ENCODE measurements at regions not wholly inside any gene's neighbourhood (a gene's known extent, or its start where the extent isn't known, plus 50 kb on each side); places are given as distances from the start of the nearest gene placed in this dataset.

DNA sequence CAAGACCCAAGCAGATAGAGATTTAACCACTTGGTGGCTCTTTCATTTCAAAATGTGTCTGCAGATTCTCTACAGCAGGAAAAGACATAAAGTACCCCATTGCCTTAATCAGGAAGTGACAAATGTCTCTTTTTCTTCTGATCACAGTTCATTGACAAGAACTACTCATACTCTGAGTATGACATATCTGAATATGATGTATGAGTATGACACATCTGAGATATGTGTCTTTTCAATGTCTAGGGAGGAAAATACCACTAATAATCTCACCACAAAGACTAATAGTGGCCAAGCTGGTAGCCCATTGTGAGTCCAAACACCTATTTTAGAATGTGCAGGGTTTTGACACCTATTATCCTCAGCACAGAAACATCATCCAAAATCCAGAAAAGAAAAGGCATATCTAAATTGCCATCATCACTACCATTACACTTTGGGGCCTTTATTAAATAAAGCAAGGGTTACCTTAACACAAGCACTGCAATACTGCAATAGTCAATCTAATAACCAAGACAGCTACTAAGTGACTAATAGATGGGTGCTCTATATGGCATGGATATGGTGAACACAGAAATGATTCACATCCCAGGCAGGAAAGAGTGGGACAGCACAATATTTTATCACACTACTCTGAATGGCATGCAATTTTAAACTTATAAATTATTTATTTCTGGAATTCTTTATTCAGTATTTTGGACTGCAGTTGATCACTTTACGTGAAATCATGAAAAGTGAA, 243.7 kb upstream of the FAR2 start:
- no peak overlapping the region for H3K27ac ChIP-seq (ENCODE audit: low read depth in 1 of 2, low read length in 1 of 2)
- H3K27me3 ChIP-seq (ENCODE audit: control insufficient read depth in 2 of 2, insufficient read depth in 1 of 2, low read length in 1 of 2), result no peaks in the 10 kb centered on the region
- no peaks in the 10 kb centered on the region for H3K4me1 ChIP-seq (ENCODE audit: control insufficient read depth in 2 of 2, insufficient read depth in 2 of 2, low read length in 2 of 2)
- peaks cover 0 to 7% of the 10 kb centered on the region in 2 donors for H3K9me3 ChIP-seq (ENCODE audit: control insufficient read depth in 2 of 2, insufficient read depth in 1 of 2, low read length in 1 of 2)
- WGBS, result 90% methylated on average over 1 of the region's 1 CpG
- H3K4me3 ChIP-seq (ENCODE audit: low read length in 2 of 2), result no peak overlapping the region
- DNase-seq (ENCODE audit: low read depth in 6 of 9, low spot score in 9 of 9), result no peak
- H3K36me3 ChIP-seq (ENCODE audit: control insufficient read depth in 2 of 2, insufficient read depth in 2 of 2, low read length in 1 of 2), result no peaks in the 10 kb centered on the region

DNA sequence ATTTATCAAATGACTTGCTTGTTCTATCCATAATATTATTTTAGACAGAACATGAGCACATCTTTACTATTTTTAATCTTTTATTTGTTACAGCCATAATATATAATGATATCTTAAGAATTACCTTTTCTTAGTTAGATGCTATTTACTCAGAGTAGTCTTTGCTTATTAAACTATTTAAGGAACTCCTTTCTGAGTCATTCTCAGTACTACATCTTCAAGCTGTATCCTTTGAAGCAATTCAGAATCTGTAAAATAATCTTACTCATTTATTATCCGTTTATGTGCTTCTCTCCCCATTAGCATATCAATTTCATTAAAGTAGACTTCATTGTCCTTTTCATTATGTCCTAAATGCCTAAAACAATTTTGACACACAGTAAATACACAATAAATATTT, 240.4 kb upstream of the FAR2 start:
- peaks cover 2 to 4% of the 10 kb centered on the region in 2 donors for H3K9me3 ChIP-seq (ENCODE audit: control insufficient read depth in 2 of 2, insufficient read depth in 1 of 2, low read length in 1 of 2)
- WGBS, result 89% methylated on average over 1 of the region's 1 CpG
- no peaks in the 10 kb centered on the region for H3K36me3 ChIP-seq (ENCODE audit: control insufficient read depth in 2 of 2, insufficient read depth in 2 of 2, low read length in 1 of 2)
- DNase-seq (ENCODE audit: low read depth in 6 of 9, low spot score in 9 of 9), result no peak
- H3K27ac ChIP-seq (ENCODE audit: low read depth in 1 of 2, low read length in 1 of 2), result no peak overlapping the region
- no peaks in the 10 kb centered on the region for H3K4me1 ChIP-seq (ENCODE audit: control insufficient read depth in 2 of 2, insufficient read depth in 2 of 2, low read length in 2 of 2)
- H3K4me3 ChIP-seq (ENCODE audit: low read length in 2 of 2), result no peak overlapping the region
- H3K27me3 ChIP-seq (ENCODE audit: control insufficient read depth in 2 of 2, insufficient read depth in 1 of 2, low read length in 1 of 2), result no peaks in the 10 kb centered on the region

GRCh38 chr12:28909291-28909690, 239.8 kb upstream of the FAR2 start:
- no peaks in the 10 kb centered on the region for H3K4me1 ChIP-seq (ENCODE audit: control insufficient read depth in 2 of 2, insufficient read depth in 2 of 2, low read length in 2 of 2)
- H3K27me3 ChIP-seq (ENCODE audit: control insufficient read depth in 2 of 2, insufficient read depth in 1 of 2, low read length in 1 of 2), result no peaks in the 10 kb centered on the region
- no peak overlapping the region for H3K4me3 ChIP-seq (ENCODE audit: low read length in 2 of 2)
- H3K36me3 ChIP-seq (ENCODE audit: control insufficient read depth in 2 of 2, insufficient read depth in 2 of 2, low read length in 1 of 2), result no peaks in the 10 kb centered on the region
- 58% methylated on average over 1 of the region's 1 CpG for WGBS
- no peak overlapping the region for H3K27ac ChIP-seq (ENCODE audit: low read depth in 1 of 2, low read length in 1 of 2)
- no peak for DNase-seq (ENCODE audit: low read depth in 6 of 9, low spot score in 9 of 9)
- peaks cover 2 to 6% of the 10 kb centered on the region in 2 donors for H3K9me3 ChIP-seq (ENCODE audit: control insufficient read depth in 2 of 2, insufficient read depth in 1 of 2, low read length in 1 of 2)

GRCh38 chr12:28925719-28926376, 223.2 kb upstream of the FAR2 start:
- Histone ChIP-seq H3K27me3 (ENCODE audit: control insufficient read depth in 2 of 2, insufficient read depth in 1 of 2, low read length in 1 of 2) (no peaks in the 10 kb centered on the region), H3K4me3 (ENCODE audit: low read length in 2 of 2) (no peak overlapping the region), H3K36me3 (ENCODE audit: control insufficient read depth in 2 of 2, insufficient read depth in 2 of 2, low read length in 1 of 2) (no peaks in the 10 kb centered on the region), H3K27ac (ENCODE audit: low read depth in 1 of 2, low read length in 1 of 2) (no peak overlapping the region), H3K9me3 (ENCODE audit: control insufficient read depth in 2 of 2, insufficient read depth in 1 of 2, low read length in 1 of 2) (no peaks in the 10 kb centered on the region), H3K4me1 (ENCODE audit: control insufficient read depth in 2 of 2, insufficient read depth in 2 of 2, low read length in 2 of 2) (no peaks in the 10 kb centered on the region)
- no peak for DNase-seq (ENCODE audit: low read depth in 6 of 9, low spot score in 9 of 9)
- 86% methylated on average over 3 of the region's 3 CpGs for WGBS

DNA sequence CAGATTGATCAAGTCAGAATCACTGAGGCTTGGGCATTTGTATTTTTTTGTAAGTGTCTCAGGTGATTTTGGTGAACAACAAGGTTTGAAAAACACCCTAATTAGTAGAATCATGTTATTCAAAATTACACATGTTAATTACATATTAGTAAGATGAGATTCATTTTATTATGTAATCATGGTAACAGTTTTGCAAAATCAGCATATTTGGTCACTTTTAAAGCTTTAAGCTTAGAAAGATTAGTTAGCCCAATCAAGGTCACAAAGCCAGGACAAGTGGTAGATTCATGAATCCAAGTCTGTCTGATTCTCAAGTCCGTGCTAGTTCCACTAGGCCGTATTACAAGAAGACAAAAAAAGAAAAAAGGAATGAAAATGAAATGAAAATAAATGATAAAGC, 218.4 kb upstream of the FAR2 start:
- Histone ChIP-seq H3K4me3 (ENCODE audit: low read length in 2 of 2) (no peak overlapping the region), H3K4me1 (ENCODE audit: control insufficient read depth in 2 of 2, insufficient read depth in 2 of 2, low read length in 2 of 2) (no peaks in the 10 kb centered on the region), H3K27ac (ENCODE audit: low read depth in 1 of 2, low read length in 1 of 2) (no peak overlapping the region), H3K9me3 (ENCODE audit: control insufficient read depth in 2 of 2, insufficient read depth in 1 of 2, low read length in 1 of 2) (no peaks in the 10 kb centered on the region), H3K36me3 (ENCODE audit: control insufficient read depth in 2 of 2, insufficient read depth in 2 of 2, low read length in 1 of 2) (no peaks in the 10 kb centered on the region), H3K27me3 (ENCODE audit: control insufficient read depth in 2 of 2, insufficient read depth in 1 of 2, low read length in 1 of 2) (no peaks in the 10 kb centered on the region)
- DNase-seq (ENCODE audit: low read depth in 6 of 9, low spot score in 9 of 9), result no peak
- WGBS, result 93% methylated on average over 2 of the region's 2 CpGs

GRCh38 chr12:28933176-28933575, 215.9 kb upstream of the FAR2 start:
- Histone ChIP-seq H3K4me1 (ENCODE audit: control insufficient read depth in 2 of 2, insufficient read depth in 2 of 2, low read length in 2 of 2) (no peaks in the 10 kb centered on the region), H3K9me3 (ENCODE audit: control insufficient read depth in 2 of 2, insufficient read depth in 1 of 2, low read length in 1 of 2) (no peaks in the 10 kb centered on the region), H3K4me3 (ENCODE audit: low read length in 2 of 2) (no peak overlapping the region), H3K27me3 (ENCODE audit: control insufficient read depth in 2 of 2, insufficient read depth in 1 of 2, low read length in 1 of 2) (no peaks in the 10 kb centered on the region), H3K36me3 (ENCODE audit: control insufficient read depth in 2 of 2, insufficient read depth in 2 of 2, low read length in 1 of 2) (no peaks in the 10 kb centered on the region), H3K27ac (ENCODE audit: low read depth in 1 of 2, low read length in 1 of 2) (no peak overlapping the region)
- 88% methylated on average over 1 of the region's 1 CpG for WGBS
- DNase-seq (ENCODE audit: low read depth in 6 of 9, low spot score in 9 of 9), result no peak

DNA sequence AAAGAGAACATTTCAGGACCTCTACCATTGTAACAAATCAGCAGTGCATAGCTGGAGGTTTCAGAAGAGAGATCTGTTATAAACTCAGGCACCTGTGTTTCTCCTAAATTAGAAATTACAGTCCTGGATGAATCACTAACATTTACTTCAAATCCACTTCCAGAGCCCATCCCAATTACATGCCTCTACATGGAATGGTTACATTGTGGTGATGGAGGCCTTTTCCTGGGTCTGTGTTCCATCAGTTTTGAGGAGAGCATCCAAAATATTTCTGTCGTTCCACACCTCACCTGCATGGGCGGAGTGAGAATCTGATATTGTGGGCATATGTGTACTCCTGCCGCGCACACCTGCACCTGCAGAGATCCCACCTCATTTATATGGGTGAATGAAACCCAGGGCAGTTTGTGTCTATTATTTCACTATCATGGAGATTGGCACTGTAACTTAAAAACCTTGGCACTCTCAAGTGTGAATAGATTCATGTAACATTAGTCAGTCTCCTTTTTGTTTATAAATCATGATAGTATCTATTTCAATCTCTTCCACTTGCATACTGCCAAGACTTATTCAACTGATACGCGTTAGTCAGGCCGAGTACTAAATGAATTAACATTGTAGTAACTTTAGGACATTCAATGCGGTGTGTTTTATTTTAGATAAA, 215.1 kb upstream of the FAR2 start:
- H3K36me3 ChIP-seq (ENCODE audit: control insufficient read depth in 2 of 2, insufficient read depth in 2 of 2, low read length in 1 of 2), result no peaks in the 10 kb centered on the region
- no peaks in the 10 kb centered on the region for H3K9me3 ChIP-seq (ENCODE audit: control insufficient read depth in 2 of 2, insufficient read depth in 1 of 2, low read length in 1 of 2)
- no peak for DNase-seq (ENCODE audit: low read depth in 6 of 9, low spot score in 9 of 9)
- H3K27ac ChIP-seq (ENCODE audit: low read depth in 1 of 2, low read length in 1 of 2), result no peak overlapping the region
- no peaks in the 10 kb centered on the region for H3K27me3 ChIP-seq (ENCODE audit: control insufficient read depth in 2 of 2, insufficient read depth in 1 of 2, low read length in 1 of 2)
- 90% methylated on average over 8 of the region's 8 CpGs for WGBS
- no peak overlapping the region for H3K4me3 ChIP-seq (ENCODE audit: low read length in 2 of 2)
- no peaks in the 10 kb centered on the region for H3K4me1 ChIP-seq (ENCODE audit: control insufficient read depth in 2 of 2, insufficient read depth in 2 of 2, low read length in 2 of 2)

- Histone ChIP-seq H3K4me3 (ENCODE audit: low read length in 2 of 2) (no peak overlapping the region), H3K36me3 (ENCODE audit: control insufficient read depth in 2 of 2, insufficient read depth in 2 of 2, low read length in 1 of 2) (no peaks in the 10 kb centered on the region), H3K27me3 (ENCODE audit: control insufficient read depth in 2 of 2, insufficient read depth in 1 of 2, low read length in 1 of 2) (no peaks in the 10 kb centered on the region), H3K9me3 (ENCODE audit: control insufficient read depth in 2 of 2, insufficient read depth in 1 of 2, low read length in 1 of 2) (no peaks in the 10 kb centered on the region), H3K27ac (ENCODE audit: low read depth in 1 of 2, low read length in 1 of 2) (no peak overlapping the region), H3K4me1 (ENCODE audit: control insufficient read depth in 2 of 2, insufficient read depth in 2 of 2, low read length in 2 of 2) (no peaks in the 10 kb centered on the region)
- 56% methylated on average over 1 of the region's 1 CpG for WGBS
- DNase-seq (ENCODE audit: low read depth in 6 of 9, low spot score in 9 of 9), result no peak
Observed at GRCh38 chr12:28936221-28936620, 212.9 kb upstream of the FAR2 start.

DNA sequence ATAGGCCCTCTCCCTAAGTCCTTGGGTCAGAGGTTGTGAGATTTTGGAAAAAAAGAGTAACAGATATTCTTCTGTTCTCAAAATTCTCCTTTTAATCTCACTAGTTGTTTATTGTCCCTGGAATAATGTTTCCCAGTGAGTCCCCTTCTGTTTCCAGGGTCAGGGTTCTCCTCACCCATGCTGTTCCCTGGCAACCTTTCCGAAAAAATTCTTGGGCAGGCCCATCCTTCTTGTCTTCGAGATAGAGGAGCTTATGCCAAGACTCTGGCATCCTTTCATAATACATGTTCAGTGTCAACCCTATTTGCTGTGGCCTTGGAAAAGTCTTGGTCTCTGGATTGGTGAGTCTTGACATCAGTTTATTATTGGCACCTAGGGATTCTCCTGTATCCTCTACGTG, 212.4 kb upstream of the FAR2 start:
- no peaks in the 10 kb centered on the region for H3K4me1 ChIP-seq (ENCODE audit: control insufficient read depth in 2 of 2, insufficient read depth in 2 of 2, low read length in 2 of 2)
- H3K4me3 ChIP-seq (ENCODE audit: low read length in 2 of 2), result no peak overlapping the region
- no peaks in the 10 kb centered on the region for H3K36me3 ChIP-seq (ENCODE audit: control insufficient read depth in 2 of 2, insufficient read depth in 2 of 2, low read length in 1 of 2)
- H3K27me3 ChIP-seq (ENCODE audit: control insufficient read depth in 2 of 2, insufficient read depth in 1 of 2, low read length in 1 of 2), result no peaks in the 10 kb centered on the region
- DNase-seq (ENCODE audit: low read depth in 6 of 9, low spot score in 9 of 9), result no peak
- no peak overlapping the region for H3K27ac ChIP-seq (ENCODE audit: low read depth in 1 of 2, low read length in 1 of 2)
- 62% methylated on average over 3 of the region's 3 CpGs for WGBS
- no peaks in the 10 kb centered on the region for H3K9me3 ChIP-seq (ENCODE audit: control insufficient read depth in 2 of 2, insufficient read depth in 1 of 2, low read length in 1 of 2)

Measured in thymus (tissue), 11 donors.